AG04450 (cell line): ENCODE measurements at regions not wholly inside any gene's neighbourhood (a gene's known extent, or its start where the extent isn't known, plus 50 kb on each side); places are given as distances from the start of the nearest gene placed in this dataset. TPM values are rescaled to one million over a fixed set of nuclear protein-coding genes. Genes with fewer than 3 reads are reported as not detected.

Experiments used
- CTCF ChIA-PET: fragments of 300-600, 350-600 bp; formaldehyde crosslinking; extraction: SDS; loops from one replicate; lab custom pipeline; 2022; ENCODE audit warnings: antibody characterized with exemption, inconsistent platforms; lab: Charles Lee
- POLR2A ChIA-PET: fragments of 350-600 bp; formaldehyde crosslinking; extraction: SDS; loops from one replicate; lab custom pipeline; 2021; ENCODE audit warnings: antibody characterized with exemption, inconsistent platforms; lab: Yijun Ruan, JAX
- DNase-seq: peaks from one replicate; pipeline ENCODE4 v3.0.0-alpha.2; 2011; ENCODE audit warnings: low read depth, low spot score
- H3K27ac ChIP-seq: one replicate; pipeline ENCODE4 v1.5.1; 2012; ENCODE audit warnings: low read depth, low read length, control low read depth
- H3K27me3 ChIP-seq: one replicate; pipeline ENCODE4 v1.6.0; 2012; ENCODE audit warnings: low read length; ENCODE audit not compliant: control insufficient read depth, insufficient read depth
- H3K4me3 ChIP-seq: 2 replicates; pipeline ENCODE4 v1.5.1; 2011; ENCODE audit warnings: mild to moderate bottlenecking, low read depth, low read length, control low read depth
- H3K9me3 ChIP-seq: 2 replicates; pipeline ENCODE4 v1.5.1; 2012; ENCODE audit warnings: low read length; ENCODE audit not compliant: control insufficient read depth, insufficient read depth
- CTCF ChIP-seq: IDR thresholded peaks from 2 replicates; pipeline ENCODE4 v1.5.1; 2011; ENCODE audit warnings: low read depth, low read length, control low read depth, inconsistent platforms
- small RNA-seq: library from RNA; depleted of rRNA; stranded (forward); fragments of <200 nt; gene quantifications from one replicate; pipeline ENCODE3, GENCODE V24; 2012; ENCODE audit warnings: low read depth; ENCODE audit not compliant: insufficient read length

DNA sequence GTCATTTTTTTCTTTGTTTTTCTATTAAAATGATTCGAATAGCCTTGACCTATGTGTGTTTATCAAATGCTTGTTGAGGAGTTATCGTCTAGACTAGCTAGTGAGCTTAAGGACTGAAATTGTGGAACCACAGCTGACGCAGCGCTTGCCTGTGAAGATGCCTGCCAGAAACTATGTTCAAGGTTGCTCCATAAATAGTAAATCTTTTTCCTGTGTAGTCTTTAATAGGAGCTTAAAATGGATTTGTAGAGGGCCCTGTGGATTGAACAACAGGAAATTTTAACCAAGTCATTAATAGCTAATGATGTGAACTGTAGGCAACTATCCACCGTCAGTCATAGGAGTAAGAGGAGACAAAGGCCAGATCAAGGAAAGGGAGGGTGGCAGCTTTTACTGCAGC is 145.1 kb downstream of the GNAI1 start:
- no peaks in the 10 kb centered on the region for H3K27me3 ChIP-seq
- TF ChIP-seq CTCF, result no peak
- DNase-seq, result no peak
- ChIA-PET POLR2A (no interaction called here), CTCF (interaction anchor here (0.6 to 1.4 kb wide), 3 partner anchors 14 to 219 kb away, joined by 3 to 6 read pairs (median 4); no protein-coding TSS in a partner anchor)
- H3K4me3 ChIP-seq, result no peak overlapping the region
- no peak overlapping the region for H3K27ac ChIP-seq
- H3K9me3 ChIP-seq, result no peaks in the 10 kb centered on the region

DNA sequence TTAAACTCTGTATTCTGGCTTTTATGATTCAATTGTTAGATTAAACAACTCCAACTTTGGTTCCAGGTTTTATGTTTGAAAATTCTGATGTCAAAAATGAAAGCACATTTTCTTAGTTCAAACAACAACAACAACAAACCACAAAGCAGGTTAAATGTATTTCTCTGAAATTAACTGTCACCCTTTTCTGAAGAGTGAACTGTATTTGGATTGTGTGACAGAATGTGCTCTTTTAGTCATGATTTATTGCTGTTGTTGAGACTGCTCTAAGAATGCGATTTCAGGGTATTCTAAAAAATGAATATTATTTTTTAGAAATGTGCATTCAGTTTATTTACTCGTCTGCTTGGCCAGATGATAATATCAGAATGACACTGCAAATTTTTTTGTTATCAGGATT is 144.1 kb downstream of the GNAI1 start:
- no peak overlapping the region for H3K4me3 ChIP-seq
- POLR2A ChIA-PET, result no interaction called here
- no peak overlapping the region for H3K27ac ChIP-seq
- no peaks in the 10 kb centered on the region for H3K27me3 ChIP-seq
- DNase-seq, result no peak
- H3K9me3 ChIP-seq, result no peaks in the 10 kb centered on the region
- CTCF ChIA-PET, result no interaction called here
- no peak for TF ChIP-seq CTCF

GRCh38 chr7:80277434-80278427 is 143.1 kb downstream of the GNAI1 start:
- CTCF ChIA-PET, result interaction anchor here (0.5 to 0.9 kb wide), 3 partner anchors 53 to 327 kb away, joined by 3 read pairs; no protein-coding TSS in a partner anchor
- no peak for TF ChIP-seq CTCF
- no peak overlapping the region for H3K27ac ChIP-seq

More at GRCh38 chr7:80277434-80278427, 143.1 kb downstream of the GNAI1 start:
- DNase-seq, result no peak
- Histone ChIP-seq H3K4me3 (no peak overlapping the region), H3K9me3 (no peaks in the 10 kb centered on the region), H3K27me3 (no peaks in the 10 kb centered on the region)
- POLR2A ChIA-PET, result no interaction called here

Small RNA genes lying in the stretch of these regions (small RNA-seq; reads per million reads assigned to genes)
- gene RN7SL35P, result not detected
- not detected for gene SNRPBP1
